Liver (tissue), 3 donors: ENCODE measurements at regions not wholly inside any gene's neighbourhood (a gene's known extent, or its start where the extent isn't known, plus 50 kb on each side); places are given as distances from the start of the nearest gene placed in this dataset.
"Not testable (repeated sequence)": the region's sequence is repeated elsewhere in the genome, so short reads cannot be mapped to it uniquely, and the experiment has no call there.

Source experiments
- EGR1 ChIP-seq, 2 donors: IDR thresholded peaks; 2 replicates each; pipeline ENCODE4 v1.6.1; 2016 to 2018; ENCODE audit warnings: antibody characterized with exemption in 2 of 2, low read depth in 2 of 2
- GABPA ChIP-seq, 2 donors: IDR thresholded peaks in 1 of 2; conservative IDR thresholded peaks in 1 of 2; 2 replicates each; pipeline ENCODE4 v1.6.1; 2016; ENCODE audit warnings: antibody characterized with exemption in 2 of 2, mild to moderate bottlenecking in 1 of 2, moderate library complexity in 1 of 2
- JUND ChIP-seq, 2 donors: IDR thresholded peaks; 2 replicates each; pipeline ENCODE4 v1.6.1; 2016; ENCODE audit warnings: antibody characterized with exemption in 2 of 2
- TAF1 ChIP-seq: conservative IDR thresholded peaks from 2 replicates; pipeline ENCODE4 v1.6.1; 2016; ENCODE audit warnings: antibody characterized with exemption, mild to moderate bottlenecking
- TF ChIP-seq, protein P1 (sequence below): fragments of 150-350 bp; IDR thresholded peaks from 2 replicates; pipeline ENCODE4 v1.5.1; 2017; ENCODE audit warnings: improper control_type of control experiment, low read depth, low read length; ENCODE audit not compliant: missing input control
- TF ChIP-seq, protein P2 (sequence below): IDR thresholded peaks from 2 replicates; pipeline ENCODE4 v1.6.1; 2016; ENCODE audit warnings: antibody characterized with exemption
- donor health status: healthy.
- donor health status: healthy.

DNA sequence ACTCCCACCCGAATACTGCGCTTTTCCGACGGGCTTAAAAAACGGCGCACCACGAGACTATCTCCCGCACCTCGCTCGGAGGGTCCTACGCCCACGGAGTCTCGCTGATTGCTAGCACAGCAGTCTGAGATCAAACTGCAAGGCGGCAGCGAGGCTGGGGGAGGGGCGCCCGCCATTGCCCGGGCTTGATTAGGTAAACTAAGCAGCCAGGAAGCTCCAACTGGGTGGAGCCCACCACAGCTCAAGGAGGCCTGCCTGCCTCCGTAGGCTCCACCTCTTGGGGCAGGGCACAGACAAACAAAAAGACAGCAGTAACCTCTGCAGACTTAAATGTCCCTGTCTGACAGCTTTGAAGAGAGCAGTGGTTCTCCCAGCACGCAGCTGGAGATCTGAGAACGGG, 89.5 kb downstream of the MRPL36 start:
- TF ChIP-seq, protein P1, sequence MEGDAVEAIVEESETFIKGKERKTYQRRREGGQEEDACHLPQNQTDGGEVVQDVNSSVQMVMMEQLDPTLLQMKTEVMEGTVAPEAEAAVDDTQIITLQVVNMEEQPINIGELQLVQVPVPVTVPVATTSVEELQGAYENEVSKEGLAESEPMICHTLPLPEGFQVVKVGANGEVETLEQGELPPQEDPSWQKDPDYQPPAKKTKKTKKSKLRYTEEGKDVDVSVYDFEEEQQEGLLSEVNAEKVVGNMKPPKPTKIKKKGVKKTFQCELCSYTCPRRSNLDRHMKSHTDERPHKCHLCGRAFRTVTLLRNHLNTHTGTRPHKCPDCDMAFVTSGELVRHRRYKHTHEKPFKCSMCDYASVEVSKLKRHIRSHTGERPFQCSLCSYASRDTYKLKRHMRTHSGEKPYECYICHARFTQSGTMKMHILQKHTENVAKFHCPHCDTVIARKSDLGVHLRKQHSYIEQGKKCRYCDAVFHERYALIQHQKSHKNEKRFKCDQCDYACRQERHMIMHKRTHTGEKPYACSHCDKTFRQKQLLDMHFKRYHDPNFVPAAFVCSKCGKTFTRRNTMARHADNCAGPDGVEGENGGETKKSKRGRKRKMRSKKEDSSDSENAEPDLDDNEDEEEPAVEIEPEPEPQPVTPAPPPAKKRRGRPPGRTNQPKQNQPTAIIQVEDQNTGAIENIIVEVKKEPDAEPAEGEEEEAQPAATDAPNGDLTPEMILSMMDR: not testable (repeated sequence)
- TF ChIP-seq, protein P2, sequence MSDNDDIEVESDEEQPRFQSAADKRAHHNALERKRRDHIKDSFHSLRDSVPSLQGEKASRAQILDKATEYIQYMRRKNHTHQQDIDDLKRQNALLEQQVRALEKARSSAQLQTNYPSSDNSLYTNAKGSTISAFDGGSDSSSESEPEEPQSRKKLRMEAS: not testable (repeated sequence)
- not testable (repeated sequence) for TF ChIP-seq JUND (IDR thresholded peaks at IDR 0.05); EGR1 (IDR thresholded peaks at IDR 0.05; ENCODE audit: low read depth in 2 of 2); TAF1; GABPA (IDR thresholded peaks at IDR 0.05 in 1 of 2, conservative IDR thresholded peaks at IDR 0.05 in 1 of 2)
